ENCODE measurements at regions not wholly inside any gene's neighbourhood (a gene's known extent, or its start where the extent isn't known, plus 50 kb on each side); places are given as distances from the start of the nearest gene placed in this dataset.
"Not testable (repeated sequence)": the region's sequence is repeated elsewhere in the genome, so short reads cannot be mapped to it uniquely, and the experiment has no call there.

DNA sequence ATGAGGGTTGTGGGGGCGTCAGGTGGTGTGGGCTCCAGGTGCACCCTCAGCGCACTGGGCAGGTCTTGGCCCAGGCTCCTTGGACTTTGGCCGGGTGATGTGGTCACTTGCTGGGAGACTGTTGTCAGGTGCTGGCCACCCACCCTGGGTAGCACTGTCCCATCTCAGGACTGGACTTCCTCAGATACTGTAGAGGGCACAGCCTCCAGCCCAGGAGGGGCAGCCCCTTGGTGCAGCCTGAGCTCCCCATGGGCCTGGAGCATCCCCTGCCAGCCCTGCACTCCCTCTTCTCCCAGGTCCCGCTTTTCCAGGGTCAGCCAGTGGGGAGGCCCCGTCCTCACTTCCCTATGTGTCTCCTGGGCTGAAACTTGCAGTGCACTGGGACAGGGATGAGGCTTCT lies 592.3 kb downstream of the CWH43 start:
- TF ChIP-seq ZNF746 (CRISPR knock-in tag; IDR thresholded peaks at IDR 0.05); ZNF496 (CRISPR knock-in tag; IDR thresholded peaks at IDR 0.05; ENCODE audit: insufficient replicate concordance); CHD2 (IDR thresholded peaks at IDR 0.05; ENCODE audit: low read depth, low read length); STAT5B (CRISPR knock-in tag; IDR thresholded peaks at IDR 0.05); ZNF644 (CRISPR knock-in tag; IDR thresholded peaks at IDR 0.05; ENCODE audit: low read depth): not testable (repeated sequence)
- TF ChIP-seq, protein P1, sequence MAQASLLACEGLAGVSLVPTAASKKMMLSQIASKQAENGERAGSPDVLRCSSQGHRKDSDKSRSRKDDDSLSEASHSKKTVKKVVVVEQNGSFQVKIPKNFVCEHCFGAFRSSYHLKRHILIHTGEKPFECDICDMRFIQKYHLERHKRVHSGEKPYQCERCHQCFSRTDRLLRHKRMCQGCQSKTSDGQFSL (CRISPR knock-in tag; IDR thresholded peaks at IDR 0.05) = not testable (repeated sequence)
- TF ChIP-seq, protein P2, sequence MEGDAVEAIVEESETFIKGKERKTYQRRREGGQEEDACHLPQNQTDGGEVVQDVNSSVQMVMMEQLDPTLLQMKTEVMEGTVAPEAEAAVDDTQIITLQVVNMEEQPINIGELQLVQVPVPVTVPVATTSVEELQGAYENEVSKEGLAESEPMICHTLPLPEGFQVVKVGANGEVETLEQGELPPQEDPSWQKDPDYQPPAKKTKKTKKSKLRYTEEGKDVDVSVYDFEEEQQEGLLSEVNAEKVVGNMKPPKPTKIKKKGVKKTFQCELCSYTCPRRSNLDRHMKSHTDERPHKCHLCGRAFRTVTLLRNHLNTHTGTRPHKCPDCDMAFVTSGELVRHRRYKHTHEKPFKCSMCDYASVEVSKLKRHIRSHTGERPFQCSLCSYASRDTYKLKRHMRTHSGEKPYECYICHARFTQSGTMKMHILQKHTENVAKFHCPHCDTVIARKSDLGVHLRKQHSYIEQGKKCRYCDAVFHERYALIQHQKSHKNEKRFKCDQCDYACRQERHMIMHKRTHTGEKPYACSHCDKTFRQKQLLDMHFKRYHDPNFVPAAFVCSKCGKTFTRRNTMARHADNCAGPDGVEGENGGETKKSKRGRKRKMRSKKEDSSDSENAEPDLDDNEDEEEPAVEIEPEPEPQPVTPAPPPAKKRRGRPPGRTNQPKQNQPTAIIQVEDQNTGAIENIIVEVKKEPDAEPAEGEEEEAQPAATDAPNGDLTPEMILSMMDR (CRISPR knock-in tag; IDR thresholded peaks at IDR 0.05) = not testable (repeated sequence)

Measured in HepG2 (cell line).